ENCODE measurements at regions not wholly inside any gene's neighbourhood (a gene's known extent, or its start where the extent isn't known, plus 50 kb on each side); places are given as distances from the start of the nearest gene placed in this dataset.
A peak's percentile ranks its signal among the peaks of the same experiment; 100 is the strongest.

GRCh38 chr6:137749696-137750211 lies 117.3 kb upstream of the TNFAIP3 start:
- H3K27ac ChIP-seq = peak overlapping the region in 7 of 10 donors; percentile 1 to 51 (median 12)
- peak overlapping the region in 3 of 10 donors; percentile 5 to 11 (median 6) for H3K4me3 ChIP-seq
- TF ChIP-seq CTCF (IDR thresholded peaks at IDR 0.05) = no peak
- H3K9me3 ChIP-seq = no peaks in the 10 kb centered on the region
- no peaks in the 10 kb centered on the region for H3K36me3 ChIP-seq
- 38 to 43% methylated on average over 8 of the region's 8 CpGs for WGBS, 2 donors
- DNase-seq = no peak
- H3K4me1 ChIP-seq = peaks cover 0 to 32% (median 5%) of the 10 kb centered on the region in 9 donors
- no peaks in the 10 kb centered on the region for H3K27me3 ChIP-seq
- intact Hi-C loops (cut with DNase I) = no loop called here
- peak in 6 of 8 donors; percentile 34 to 91 (median 74) for ATAC-seq

GRCh38 chr6:137750297-137750696 lies 116.8 kb upstream of the TNFAIP3 start:
- H3K27ac ChIP-seq = peak overlapping the region in 5 of 10 donors; percentile 1 to 51 (median 27)
- H3K27me3 ChIP-seq = no peaks in the 10 kb centered on the region
- intact Hi-C loops (cut with DNase I) = no loop called here
- peak in 2 of 8 donors; percentile 8 to 36 for ATAC-seq
- TF ChIP-seq CTCF (IDR thresholded peaks at IDR 0.05) = no peak
- H3K4me1 ChIP-seq = peaks cover 0 to 32% (median 5%) of the 10 kb centered on the region in 9 donors
- no peaks in the 10 kb centered on the region for H3K9me3 ChIP-seq
- H3K36me3 ChIP-seq = no peaks in the 10 kb centered on the region
- 80 to 87% methylated on average over 5 of the region's 5 CpGs for WGBS, 2 donors
- no peak overlapping the region for H3K4me3 ChIP-seq
- no peak for DNase-seq

- no peak for TF ChIP-seq CTCF (IDR thresholded peaks at IDR 0.05)
- ATAC-seq (no peak), DNase-seq (no peak)
- intact Hi-C loops (cut with DNase I) = no loop called here
- Histone ChIP-seq H3K9me3 (no peaks in the 10 kb centered on the region), H3K36me3 (no peaks in the 10 kb centered on the region), H3K27me3 (no peaks in the 10 kb centered on the region), H3K4me1 (peaks cover 0 to 29% (median 5%) of the 10 kb centered on the region in 9 donors), H3K27ac (no peak overlapping the region), H3K4me3 (no peak overlapping the region)
- 81 to 83% methylated on average over 8 of the region's 8 CpGs for WGBS, 2 donors
Measured at GRCh38 chr6:137751768-137752560, 115.1 kb upstream of the TNFAIP3 start.

- no peaks in the 10 kb centered on the region for H3K27me3 ChIP-seq
- no peak for TF ChIP-seq CTCF (IDR thresholded peaks at IDR 0.05)
- H3K4me1 ChIP-seq = peaks cover 0 to 28% (median 0%) of the 10 kb centered on the region in 9 donors
- DNase-seq (no peak), ATAC-seq (no peak)
- H3K36me3 ChIP-seq = no peaks in the 10 kb centered on the region
- H3K9me3 ChIP-seq = no peaks in the 10 kb centered on the region
- intact Hi-C loops (cut with DNase I) = no loop called here
- 77 to 81% methylated on average over 3 of the region's 3 CpGs for WGBS, 2 donors
- H3K27ac ChIP-seq = peak overlapping the region in 1 of 10 donors; percentile 23
- H3K4me3 ChIP-seq = no peak overlapping the region
Measured at GRCh38 chr6:137754366-137754765, 112.7 kb upstream of the TNFAIP3 start.

Data from heart right ventricle (tissue), 16 donors.